AG08396 (cell line): ENCODE measurements at regions not wholly inside any gene's neighbourhood (a gene's known extent, or its start where the extent isn't known, plus 50 kb on each side); places are given as distances from the start of the nearest gene placed in this dataset.
"Not testable (repeated sequence)": the region's sequence is repeated elsewhere in the genome, so short reads cannot be mapped to it uniquely, and the experiment has no call there.

Experiments used
- DNase-seq: peaks from one replicate; pipeline ENCODE4 v3.0.0; 2012; ENCODE audit warnings: low spot score, mixed read lengths

DNA sequence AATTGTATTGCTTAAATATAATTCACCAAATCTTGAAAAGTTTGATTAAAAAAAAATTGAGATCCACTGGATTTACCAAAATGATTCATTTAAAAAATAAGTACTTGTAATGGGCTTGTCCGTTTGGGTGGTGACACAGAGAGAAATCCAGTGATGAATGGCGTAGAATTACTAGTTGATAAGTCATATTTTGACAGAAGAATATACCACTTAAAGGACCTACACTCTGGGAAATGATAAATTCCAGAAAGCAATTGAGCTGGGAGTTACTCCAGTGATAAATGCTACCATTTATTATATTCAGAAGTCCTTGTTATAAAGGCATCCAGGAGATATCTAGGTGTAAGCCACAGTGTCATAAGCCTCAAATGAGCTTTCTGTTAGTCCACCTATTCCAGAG lies 141.8 kb upstream of the CFAP20DC start:
- no peak for DNase-seq

- no peak for DNase-seq
Observed at GRCh38 chr3:59189939-59190338, 140.1 kb upstream of the CFAP20DC start.

DNA sequence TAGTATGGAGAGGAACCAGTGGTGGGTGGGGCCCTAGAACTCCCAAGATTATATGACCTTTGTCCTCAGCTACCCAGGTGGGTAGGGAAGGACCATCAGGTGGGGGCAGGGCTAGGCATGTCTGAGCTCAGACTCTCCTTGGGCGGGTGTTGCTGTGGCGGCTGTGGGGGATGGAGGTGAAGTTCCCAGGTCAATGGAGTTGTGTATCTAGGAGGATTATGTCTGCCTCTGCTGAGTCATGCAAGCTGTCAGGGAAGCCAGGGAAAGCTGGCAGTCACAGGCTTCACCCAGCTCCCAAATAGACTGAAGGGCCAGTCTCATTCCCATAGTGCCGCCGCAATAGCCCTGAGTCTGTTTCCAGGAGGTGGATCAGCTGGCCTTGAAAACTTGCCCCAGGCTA lies 139.7 kb upstream of the CFAP20DC start:
- DNase-seq: no peak

DNA sequence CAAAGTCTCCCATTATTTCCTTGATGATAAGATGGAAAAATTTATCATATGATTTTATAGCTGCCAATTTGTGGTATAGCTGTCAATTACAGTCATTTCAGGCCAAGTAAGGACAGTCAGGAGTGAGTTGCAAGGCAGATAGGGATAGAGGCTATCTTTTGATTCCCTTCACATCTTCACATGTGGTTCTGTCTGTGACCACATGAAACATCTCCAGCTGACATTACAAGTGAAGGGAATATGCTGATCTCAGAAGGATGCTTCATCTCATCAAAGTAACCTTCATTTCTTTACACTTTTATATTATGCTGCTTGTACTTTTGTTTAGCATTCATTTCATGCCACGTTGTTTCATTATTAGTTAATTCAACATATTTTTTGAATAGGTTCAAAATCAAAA lies 136.9 kb upstream of the CFAP20DC start:
- no peak for DNase-seq

- peak; percentile 22 for DNase-seq
Observed at GRCh38 chr3:59185591-59186369, 136.0 kb upstream of the CFAP20DC start.

GRCh38 chr3:59180006-59180405 lies 130.2 kb upstream of the CFAP20DC start:
- no peak for DNase-seq

DNA sequence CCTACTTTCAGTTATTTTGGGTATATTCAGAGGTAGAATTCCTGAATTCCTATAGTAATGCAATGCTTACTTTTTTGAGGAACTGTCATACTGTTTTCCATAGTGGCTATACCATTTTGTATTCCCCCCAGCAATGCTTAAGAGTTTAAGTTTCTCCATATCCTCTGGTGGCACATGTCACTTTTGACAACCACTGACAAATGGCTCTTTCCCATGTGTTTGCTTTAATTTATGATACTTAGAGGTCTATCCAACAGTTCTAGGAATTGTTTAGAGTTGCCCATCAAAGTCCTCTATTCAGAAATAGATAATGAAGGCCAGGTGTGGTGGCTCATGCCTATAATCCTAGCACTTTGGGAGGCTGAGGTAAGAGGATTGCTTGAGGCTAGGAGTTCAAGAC lies 128.9 kb upstream of the CFAP20DC start:
- no peak for DNase-seq

- no peak for DNase-seq
Observed at GRCh38 chr3:59171491-59171890, 121.7 kb upstream of the CFAP20DC start.

DNA sequence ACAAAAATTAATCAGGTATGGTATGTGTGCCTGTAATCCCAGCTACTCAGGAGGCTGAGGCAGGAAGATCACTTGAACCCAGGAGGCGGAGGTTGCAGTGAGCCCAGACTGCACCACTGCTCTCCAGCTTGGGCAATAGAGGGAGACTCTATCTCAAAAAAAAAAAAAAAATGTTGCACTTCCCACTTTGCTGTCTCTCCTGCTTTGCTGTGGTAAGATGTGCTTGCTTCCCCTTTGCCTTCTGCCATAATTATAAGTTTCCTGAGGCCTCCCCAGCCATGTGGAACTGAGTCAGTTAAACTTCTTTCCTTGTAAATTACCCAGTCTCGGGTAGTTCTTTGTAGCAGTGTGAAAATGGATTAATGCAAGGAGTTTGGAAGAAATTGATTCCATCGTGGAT lies 120.3 kb upstream of the CFAP20DC start:
- DNase-seq: not testable (repeated sequence)

DNA sequence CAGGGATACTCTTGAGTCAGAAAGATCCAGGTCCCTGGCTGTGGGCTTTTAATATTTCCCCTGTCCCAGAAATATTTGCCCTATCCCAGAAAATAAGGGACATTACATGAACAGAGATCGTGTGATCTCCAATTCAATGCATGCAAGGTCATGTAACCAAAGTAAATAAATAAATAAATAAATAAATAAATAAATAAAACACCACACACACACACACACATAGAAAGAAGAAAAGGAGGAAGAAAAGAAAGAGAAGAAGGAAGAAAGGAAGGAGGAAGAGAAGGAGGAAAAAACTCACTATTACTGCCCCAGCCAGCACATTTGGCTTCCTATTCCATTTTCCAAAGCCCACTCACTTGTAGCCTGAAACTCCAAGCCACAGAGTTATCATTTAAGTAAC lies 117.9 kb upstream of the CFAP20DC start:
- DNase-seq: no peak

GRCh38 chr3:59163953-59164352 lies 114.1 kb upstream of the CFAP20DC start:
- no peak for DNase-seq

DNA sequence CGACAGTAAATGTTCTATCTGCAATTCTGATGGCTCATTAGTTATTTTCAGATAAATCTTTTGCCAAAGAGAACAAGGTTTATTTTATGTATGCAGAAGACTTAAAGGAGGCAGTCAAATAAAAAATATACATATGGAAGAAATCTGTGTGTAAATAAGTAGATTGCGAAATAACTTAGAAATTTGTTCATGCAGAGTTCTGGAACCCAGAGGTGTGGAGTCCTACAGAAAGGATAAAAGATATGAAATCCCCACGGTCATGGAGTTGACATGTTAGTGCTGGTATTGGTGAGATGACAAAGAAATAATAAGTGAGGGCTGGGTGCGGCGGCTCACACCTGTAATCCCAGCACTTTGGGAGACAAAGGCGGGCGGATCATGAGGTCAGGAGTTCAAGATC lies 111.2 kb upstream of the CFAP20DC start:
- DNase-seq: no peak

GRCh38 chr3:59160133-59160746 lies 110.4 kb upstream of the CFAP20DC start:
- no peak for DNase-seq

GRCh38 chr3:59153648-59154047 lies 103.8 kb upstream of the CFAP20DC start:
- no peak for DNase-seq

DNA sequence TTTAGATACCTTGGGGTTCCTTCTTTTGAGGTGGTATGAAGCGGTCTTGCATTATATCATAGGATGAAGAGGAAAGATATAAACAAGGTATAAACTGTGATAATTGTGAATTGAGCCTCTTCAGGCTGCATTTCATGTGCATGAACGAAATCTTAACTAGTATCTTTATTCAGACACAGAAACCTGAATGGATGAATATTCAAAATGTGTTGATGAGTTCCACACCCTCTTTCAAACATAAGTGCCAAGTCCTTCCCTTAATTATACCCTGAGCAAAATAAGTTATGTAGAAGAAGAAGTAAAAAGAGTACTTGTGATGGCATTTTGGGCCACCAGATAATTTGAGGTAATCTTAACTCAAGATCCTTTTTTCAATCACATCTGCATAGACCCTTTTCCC lies 103.1 kb upstream of the CFAP20DC start:
- no peak for DNase-seq

DNA sequence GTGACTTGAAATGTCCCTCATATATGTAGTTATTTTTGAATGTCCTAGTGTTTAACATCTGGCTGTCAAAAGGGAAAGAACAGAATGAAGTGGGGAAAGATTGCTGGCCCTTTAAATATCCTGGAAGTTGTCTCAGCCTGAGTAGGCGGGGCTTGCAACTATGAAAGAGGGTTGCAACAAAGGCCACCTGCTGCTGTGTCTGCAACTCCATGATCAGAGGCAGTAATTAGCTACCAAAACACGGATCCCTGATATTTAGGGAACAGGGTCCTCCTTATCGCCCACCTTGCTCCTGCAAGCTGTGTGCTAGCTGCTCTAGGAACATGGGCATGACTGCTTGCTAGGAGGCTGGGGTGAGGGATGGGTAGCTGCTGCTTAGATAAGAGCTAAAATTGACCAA lies 100.2 kb upstream of the CFAP20DC start:
- DNase-seq: no peak

GRCh38 chr3:59149166-59149565 lies 99.3 kb upstream of the CFAP20DC start:
- no peak for DNase-seq

GRCh38 chr3:59143447-59143846 lies 93.6 kb upstream of the CFAP20DC start:
- no peak for DNase-seq

DNA sequence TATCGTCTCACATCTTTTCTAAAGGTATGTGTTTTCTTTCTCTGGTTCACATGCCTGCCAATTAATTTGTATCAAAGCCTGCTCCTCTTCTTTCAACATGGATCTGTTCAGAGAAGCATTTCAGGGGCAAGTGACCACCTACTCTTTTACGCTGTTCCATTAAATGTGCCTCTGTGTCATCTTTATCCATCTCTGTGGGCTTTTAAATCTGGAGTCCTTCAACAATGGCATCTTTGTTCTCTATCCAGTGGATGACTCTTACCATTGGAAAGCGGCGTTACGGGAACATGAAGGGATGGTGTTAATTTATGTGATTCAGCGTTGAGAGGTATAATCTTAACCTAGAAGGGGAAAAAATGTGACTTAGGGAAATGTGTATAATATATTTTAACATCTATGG lies 92.7 kb upstream of the CFAP20DC start:
- DNase-seq: no peak

DNA sequence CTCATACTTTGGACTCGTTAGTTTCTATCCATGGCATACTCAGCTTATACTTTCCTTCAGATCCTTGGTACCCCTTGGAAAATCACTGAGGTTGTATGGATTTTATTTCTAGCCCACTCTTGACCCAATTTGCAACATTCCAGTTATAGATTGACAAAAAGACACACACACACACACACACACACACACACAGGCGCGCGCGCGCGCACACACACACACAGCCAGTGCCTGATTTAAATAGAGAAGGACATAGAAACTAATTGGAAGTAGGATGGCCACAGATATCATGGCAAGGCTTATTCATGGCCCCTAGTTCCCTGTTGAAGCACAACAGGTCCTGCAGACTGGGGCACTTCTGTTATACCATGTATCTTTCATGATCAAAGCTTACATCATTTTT lies 89.1 kb upstream of the CFAP20DC start:
- DNase-seq: no peak

DNA sequence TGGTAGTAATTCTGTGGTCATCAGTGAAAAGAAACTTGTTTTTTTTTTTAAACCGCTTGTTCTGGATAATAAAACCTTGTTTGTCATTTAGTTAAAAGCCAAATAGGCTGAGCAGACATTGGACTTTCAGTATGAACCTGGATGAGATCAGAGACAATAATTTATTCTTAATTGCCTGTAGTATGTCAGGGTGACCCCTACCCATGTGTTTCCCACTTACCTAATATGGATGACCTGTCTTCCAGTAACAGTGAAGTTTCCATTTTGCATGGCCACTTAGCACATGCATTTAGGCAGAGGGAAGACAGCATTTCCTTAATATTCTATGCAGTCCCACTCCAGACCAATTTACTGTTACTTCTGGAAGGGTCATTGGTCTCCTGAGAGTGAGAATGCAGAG lies 87.6 kb upstream of the CFAP20DC start:
- no peak for DNase-seq

DNA sequence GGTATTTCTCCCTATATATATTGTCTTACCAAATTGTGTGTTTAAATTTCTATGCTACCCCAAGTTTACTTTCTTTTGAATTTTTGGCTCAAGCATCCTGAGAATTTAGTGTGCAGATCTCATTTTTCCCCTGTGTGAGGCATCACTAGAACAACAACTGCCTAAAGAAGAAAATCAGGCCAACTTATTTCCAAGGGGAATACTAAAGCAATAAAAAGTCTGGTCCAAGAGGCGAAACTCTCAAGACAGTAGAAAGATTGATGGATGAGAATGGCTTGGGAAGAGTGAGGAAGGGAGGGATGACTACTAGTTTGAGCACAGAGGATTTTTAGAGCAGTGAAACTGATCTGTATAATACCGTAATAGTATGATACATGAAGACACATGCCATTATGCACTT lies 86.3 kb upstream of the CFAP20DC start:
- no peak for DNase-seq

DNA sequence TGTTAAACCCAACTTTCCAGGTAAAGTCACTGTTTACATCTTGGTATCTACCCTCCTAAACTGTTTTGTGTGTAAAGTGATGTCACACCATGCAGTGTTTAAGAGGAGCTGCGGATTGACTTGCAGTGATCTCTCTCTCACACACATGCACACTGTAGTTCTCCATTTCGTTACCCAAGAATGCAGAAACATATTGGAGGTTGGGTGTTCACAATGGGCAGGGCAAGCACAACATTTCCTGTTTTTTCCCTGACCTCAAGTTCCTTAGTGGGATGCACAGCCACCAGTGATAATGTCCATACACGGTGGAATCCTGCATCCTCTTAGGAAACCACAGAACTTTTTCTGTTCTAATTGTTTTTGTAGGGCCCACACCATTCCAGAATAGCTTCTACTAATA lies 85.3 kb upstream of the CFAP20DC start:
- DNase-seq: no peak

DNA sequence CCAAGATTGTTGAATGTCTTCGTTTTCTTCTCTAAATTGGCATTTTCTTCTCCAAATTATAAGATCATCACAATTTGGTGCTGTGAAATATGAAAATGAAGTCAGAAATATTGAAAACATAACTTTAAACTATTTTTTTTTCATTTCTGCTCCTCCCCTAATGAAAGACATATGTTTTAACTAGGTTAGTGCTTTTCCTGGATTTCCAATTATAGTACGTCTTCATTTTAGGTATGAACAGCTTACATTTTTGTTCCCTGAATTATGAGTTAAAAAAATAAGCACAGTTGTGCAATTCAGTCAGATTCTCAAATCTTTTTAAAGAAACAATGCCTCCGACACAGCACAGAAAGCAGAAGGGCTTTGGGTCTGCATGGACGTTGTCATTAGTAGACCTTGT lies 83.5 kb upstream of the CFAP20DC start:
- peak; percentile 8 for DNase-seq
